ENCODE measurements at regions not wholly inside any gene's neighbourhood (a gene's known extent, or its start where the extent isn't known, plus 50 kb on each side); places are given as distances from the start of the nearest gene placed in this dataset.

DNA sequence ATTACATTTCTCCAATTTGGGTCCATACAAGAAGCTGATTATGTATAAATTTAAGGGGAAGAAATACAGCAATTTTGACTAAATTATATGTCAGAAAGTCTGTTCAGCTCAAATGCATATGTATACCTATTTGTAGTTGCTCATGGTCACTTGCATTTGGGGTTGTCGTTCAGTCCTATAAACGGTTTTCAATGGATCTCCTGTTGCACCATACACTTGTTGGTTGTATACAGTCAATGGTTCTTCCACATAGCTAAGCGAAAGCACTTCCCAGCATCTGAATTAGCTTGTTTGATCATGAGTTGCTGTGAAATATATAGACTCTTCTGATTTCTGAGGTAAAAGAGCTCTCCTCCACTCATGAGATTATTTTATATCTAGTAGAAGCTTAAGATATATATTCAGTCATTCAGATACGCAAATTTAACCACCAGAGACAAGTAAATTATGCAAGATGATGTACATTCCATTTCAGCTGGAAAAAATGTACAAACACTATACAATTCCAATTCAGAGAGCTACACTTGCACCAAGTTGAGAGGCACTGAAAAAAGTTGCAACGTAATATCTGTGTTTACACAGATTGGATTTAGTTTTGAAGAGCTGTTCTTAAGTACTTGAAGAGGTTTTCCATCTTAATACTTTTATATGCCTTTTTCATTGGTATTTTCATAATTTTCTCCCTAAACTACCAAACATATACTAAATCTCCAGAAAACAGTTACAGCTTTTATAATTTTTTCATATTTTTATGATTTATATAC is 64.4 kb upstream of the POU5F2 start:
- Histone ChIP-seq H3K9ac (ENCODE audit: low read length) (no peak overlapping the region), H4K20me1 (ENCODE audit: insufficient read depth, low read length) (no peaks in the 10 kb centered on the region), H3K79me2 (ENCODE audit: low read length) (no peaks in the 10 kb centered on the region), H3K4me2 (ENCODE audit: low read length) (no peak overlapping the region), H2AFZ (ENCODE audit: low read depth, low read length) (no peak overlapping the region), H3K27ac (ENCODE audit: low read length) (no peak overlapping the region), H3K4me1 (ENCODE audit: low read length) (peaks cover 4% of the 10 kb centered on the region), H3K27me3 (ENCODE audit: low read depth, low read length) (no peaks in the 10 kb centered on the region), H3K9me3 (ENCODE audit: insufficient read depth, low read length) (no peaks in the 10 kb centered on the region), H3K36me3 (replicated peaks; ENCODE audit: low read depth, low read length) (no peaks in the 10 kb centered on the region), H3K4me3 (ENCODE audit: low read length) (no peak overlapping the region)
- TF ChIP-seq EZH2phosphoT487 (IDR thresholded peaks at IDR 0.05; ENCODE audit: low read depth), result no peak
- TF ChIP-seq, protein P1, sequence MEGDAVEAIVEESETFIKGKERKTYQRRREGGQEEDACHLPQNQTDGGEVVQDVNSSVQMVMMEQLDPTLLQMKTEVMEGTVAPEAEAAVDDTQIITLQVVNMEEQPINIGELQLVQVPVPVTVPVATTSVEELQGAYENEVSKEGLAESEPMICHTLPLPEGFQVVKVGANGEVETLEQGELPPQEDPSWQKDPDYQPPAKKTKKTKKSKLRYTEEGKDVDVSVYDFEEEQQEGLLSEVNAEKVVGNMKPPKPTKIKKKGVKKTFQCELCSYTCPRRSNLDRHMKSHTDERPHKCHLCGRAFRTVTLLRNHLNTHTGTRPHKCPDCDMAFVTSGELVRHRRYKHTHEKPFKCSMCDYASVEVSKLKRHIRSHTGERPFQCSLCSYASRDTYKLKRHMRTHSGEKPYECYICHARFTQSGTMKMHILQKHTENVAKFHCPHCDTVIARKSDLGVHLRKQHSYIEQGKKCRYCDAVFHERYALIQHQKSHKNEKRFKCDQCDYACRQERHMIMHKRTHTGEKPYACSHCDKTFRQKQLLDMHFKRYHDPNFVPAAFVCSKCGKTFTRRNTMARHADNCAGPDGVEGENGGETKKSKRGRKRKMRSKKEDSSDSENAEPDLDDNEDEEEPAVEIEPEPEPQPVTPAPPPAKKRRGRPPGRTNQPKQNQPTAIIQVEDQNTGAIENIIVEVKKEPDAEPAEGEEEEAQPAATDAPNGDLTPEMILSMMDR (IDR thresholded peaks at IDR 0.05; ENCODE audit: low read depth, low read length), result no peak

DNA sequence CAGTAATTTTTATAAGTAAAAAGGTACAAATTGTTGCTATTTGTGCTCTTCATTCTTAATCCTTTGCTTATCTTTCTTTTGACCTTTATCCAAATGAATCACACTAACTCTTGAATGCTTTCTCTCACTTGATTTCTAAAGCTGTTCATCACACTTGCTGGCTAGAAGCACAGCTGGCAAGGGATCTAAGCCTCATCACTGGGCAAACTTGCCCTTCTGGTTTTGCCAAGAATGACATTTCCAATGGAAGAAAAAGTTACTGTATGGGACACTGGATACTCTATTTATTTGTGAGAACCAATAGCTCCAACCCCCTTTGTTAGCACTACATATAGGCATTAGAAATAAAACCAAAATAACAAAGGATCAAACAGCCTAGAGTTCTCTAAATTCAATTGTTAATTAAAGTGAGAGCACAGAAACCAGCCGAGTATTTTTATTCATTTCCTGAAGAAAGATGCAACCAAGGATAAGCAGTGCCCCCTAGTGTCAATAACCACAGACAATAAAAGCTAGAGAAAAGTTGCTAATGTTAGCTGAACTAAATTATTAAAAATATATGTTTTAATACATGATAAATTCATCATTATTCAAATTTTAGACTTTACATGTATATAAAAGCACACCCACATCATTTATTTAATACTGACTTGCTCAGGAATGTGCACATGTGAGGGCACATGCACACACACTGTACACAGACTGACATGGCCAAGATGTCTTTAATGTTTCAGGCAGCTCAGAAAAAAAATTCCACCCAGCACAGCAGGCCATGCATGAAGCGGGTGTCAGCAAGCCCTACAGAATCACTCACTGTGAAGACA is 59.8 kb upstream of the POU5F2 start:
- Histone ChIP-seq H3K4me2 (ENCODE audit: low read length) (0 out of 2 replicates have a peak overlapping the region, but pooled peaks have one; percentile 4), H3K4me3 (ENCODE audit: low read length) (no peak overlapping the region)

DNA sequence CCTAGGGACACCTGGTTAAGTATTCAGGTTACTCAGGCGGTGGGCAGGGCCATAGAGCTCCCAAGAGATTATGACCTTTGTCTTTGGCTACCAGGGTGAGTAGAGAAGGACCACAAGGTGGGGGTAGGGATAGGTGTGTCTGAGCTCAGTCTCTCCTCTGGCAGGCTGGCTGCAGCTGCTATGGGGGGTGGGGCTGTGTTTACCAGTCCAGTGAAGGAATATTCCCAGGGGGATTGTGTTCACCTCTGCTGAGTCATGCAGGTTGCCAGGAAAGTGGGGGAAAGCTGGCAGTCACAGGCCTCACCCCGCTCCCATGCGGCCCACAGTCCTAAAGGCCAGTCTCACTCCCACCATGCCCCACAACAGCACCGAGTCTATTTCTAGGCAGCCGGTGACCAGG is 53.6 kb upstream of the POU5F2 start:
- no peaks in the 10 kb centered on the region for H3K4me1 ChIP-seq (ENCODE audit: low read length)

More for the DNA sequence above, 59.8 kb upstream of the POU5F2 start:
- Histone ChIP-seq H3K4me1 (ENCODE audit: low read length) (peaks cover 4% of the 10 kb centered on the region), H4K20me1 (ENCODE audit: insufficient read depth, low read length) (no peaks in the 10 kb centered on the region), H3K27ac (ENCODE audit: low read length) (no peak overlapping the region), H3K9me3 (ENCODE audit: insufficient read depth, low read length) (no peaks in the 10 kb centered on the region), H2AFZ (ENCODE audit: low read depth, low read length) (no peak overlapping the region), H3K27me3 (ENCODE audit: low read depth, low read length) (no peaks in the 10 kb centered on the region), H3K36me3 (replicated peaks; ENCODE audit: low read depth, low read length) (no peaks in the 10 kb centered on the region), H3K9ac (ENCODE audit: low read length) (no peak overlapping the region), H3K79me2 (ENCODE audit: low read length) (no peaks in the 10 kb centered on the region)
- no peak for TF ChIP-seq EZH2phosphoT487 (IDR thresholded peaks at IDR 0.05; ENCODE audit: low read depth)
- TF ChIP-seq, protein P1 (IDR thresholded peaks at IDR 0.05; ENCODE audit: low read depth, low read length), result peak; percentile 60

More for the DNA sequence above, 53.6 kb upstream of the POU5F2 start:
- no peak overlapping the region for H3K4me3 ChIP-seq (ENCODE audit: low read length)
- no peaks in the 10 kb centered on the region for H3K27me3 ChIP-seq (ENCODE audit: low read depth, low read length)
- no peak overlapping the region for H3K9ac ChIP-seq (ENCODE audit: low read length)
- no peak overlapping the region for H2AFZ ChIP-seq (ENCODE audit: low read depth, low read length)
- H3K4me2 ChIP-seq (ENCODE audit: low read length), result no peak overlapping the region
- no peaks in the 10 kb centered on the region for H3K36me3 ChIP-seq (replicated peaks; ENCODE audit: low read depth, low read length)
- no peak overlapping the region for H3K27ac ChIP-seq (ENCODE audit: low read length)
- H3K9me3 ChIP-seq (ENCODE audit: insufficient read depth, low read length), result no peaks in the 10 kb centered on the region
- TF ChIP-seq EZH2phosphoT487 (IDR thresholded peaks at IDR 0.05; ENCODE audit: low read depth), result no peak
- TF ChIP-seq, protein P1 (IDR thresholded peaks at IDR 0.05; ENCODE audit: low read depth, low read length), result no peak
- H3K79me2 ChIP-seq (ENCODE audit: low read length), result no peaks in the 10 kb centered on the region
- no peaks in the 10 kb centered on the region for H4K20me1 ChIP-seq (ENCODE audit: insufficient read depth, low read length)
